ENCODE measurements at regions not wholly inside any gene's neighbourhood (a gene's known extent, or its start where the extent isn't known, plus 50 kb on each side); places are given as distances from the start of the nearest gene placed in this dataset.

- peaks cover 10 to 13% of the 10 kb centered on the region in 2 experiments for H3K4me1 ChIP-seq (ENCODE audit: control insufficient read depth in 1 of 2, extremely low read depth in 1 of 2, insufficient read depth in 2 of 2, low read length in 2 of 2)
- peaks cover 0 to 15% of the 10 kb centered on the region in 2 experiments for H3K27me3 ChIP-seq (replicated peaks in 1 of 2; ENCODE audit: control insufficient read depth in 2 of 2, extremely low read depth in 1 of 2, insufficient read depth in 2 of 2, low read length in 1 of 2)
- no peak overlapping the region for H3K4me3 ChIP-seq (ENCODE audit: control insufficient read depth in 1 of 2, extremely low read depth in 1 of 2, low read length in 1 of 2)
- POLR2A ChIA-PET, result no interaction called here
- Mint-ChIP-seq H3K4me3 (no peak overlapping the region), H3K36me3 (no peaks in the 10 kb centered on the region), H3K27me3 (peaks cover 0 to 3% of the 10 kb centered on the region in 2 donors), H3K4me1 (peaks cover 15 to 23% (median 16%) of the 10 kb centered on the region in 3 donors), H3K27ac (no peak overlapping the region), H3K9me3 (no peaks in the 10 kb centered on the region)
- CTCF ChIA-PET, result no interaction called here
- no peaks in the 10 kb centered on the region for H3K9me3 ChIP-seq
- no peaks in the 10 kb centered on the region for H3K36me3 ChIP-seq (ENCODE audit: control insufficient read depth in 2 of 2, extremely low read depth in 1 of 2, insufficient read depth in 1 of 2, low read length in 1 of 2)
- no peak overlapping the region for H3K27ac ChIP-seq (ENCODE audit: low read length)
- 77% methylated on average over 4 of the region's 5 CpGs for WGBS (ENCODE audit: insufficient coverage)
- ATAC-seq (replicated peaks in 1 of 4) (no peak), DNase-seq (no peak)
These were observed 326.4 kb upstream of the ZMIZ1 start for GRCh38 chr10:78742406-78742729.

GRCh38 chr10:78742730-78743615 lies 325.8 kb upstream of the ZMIZ1 start:
- Histone ChIP-seq H3K36me3 (ENCODE audit: control insufficient read depth in 2 of 2, extremely low read depth in 1 of 2, insufficient read depth in 1 of 2, low read length in 1 of 2) (no peaks in the 10 kb centered on the region), H3K27ac (ENCODE audit: low read length) (no peak overlapping the region), H3K9me3 (no peaks in the 10 kb centered on the region), H3K4me3 (ENCODE audit: control insufficient read depth in 1 of 2, extremely low read depth in 1 of 2, low read length in 1 of 2) (no peak overlapping the region), H3K4me1 (ENCODE audit: control insufficient read depth in 1 of 2, extremely low read depth in 1 of 2, insufficient read depth in 2 of 2, low read length in 2 of 2) (peaks cover 10 to 13% of the 10 kb centered on the region in 2 experiments), H3K27me3 (replicated peaks in 1 of 2; ENCODE audit: control insufficient read depth in 2 of 2, extremely low read depth in 1 of 2, insufficient read depth in 2 of 2, low read length in 1 of 2) (peaks cover 0 to 12% of the 10 kb centered on the region in 2 experiments)
- peak; percentile 43 to 64 (median 60) for ATAC-seq (replicated peaks in 1 of 4)
- ChIA-PET CTCF (no interaction called here), POLR2A (interaction anchor here in 1 of 2 donors (0.6 kb wide), 1 partner anchor 479 kb away, joined by 12 read pairs; no protein-coding TSS in a partner anchor)
- H3K9me3 Mint-ChIP-seq, result no peaks in the 10 kb centered on the region
- H3K4me1 Mint-ChIP-seq, result peaks cover 15 to 23% (median 16%) of the 10 kb centered on the region in 3 donors
- H3K4me3 Mint-ChIP-seq, result peak overlapping the region in 1 of 3 donors; percentile 34
- WGBS (ENCODE audit: insufficient coverage), result 34% methylated on average over 9 of the region's 12 CpGs
- H3K27ac Mint-ChIP-seq, result no peak overlapping the region
- DNase-seq, result peak in 11 of 35 experiments; percentile 3 to 29 (median 15)
- no peaks in the 10 kb centered on the region for H3K36me3 Mint-ChIP-seq
- peaks cover 0 to 3% of the 10 kb centered on the region in 2 donors for H3K27me3 Mint-ChIP-seq

- peaks cover 0 to 12% of the 10 kb centered on the region in 2 experiments for H3K27me3 ChIP-seq (replicated peaks in 1 of 2; ENCODE audit: control insufficient read depth in 2 of 2, extremely low read depth in 1 of 2, insufficient read depth in 2 of 2, low read length in 1 of 2)
- no peaks in the 10 kb centered on the region for H3K9me3 Mint-ChIP-seq
- DNase-seq, result no peak
- H3K27me3 Mint-ChIP-seq, result peaks cover 0 to 5% of the 10 kb centered on the region in 2 donors
- H3K4me3 ChIP-seq (ENCODE audit: control insufficient read depth in 1 of 2, extremely low read depth in 1 of 2, low read length in 1 of 2), result no peak overlapping the region
- ChIA-PET POLR2A (interaction anchor here in 1 of 2 donors (0.6 kb wide), 1 partner anchor 670 kb away, joined by 3 read pairs; no protein-coding TSS in a partner anchor), CTCF (no interaction called here)
- no peaks in the 10 kb centered on the region for H3K36me3 ChIP-seq (ENCODE audit: control insufficient read depth in 2 of 2, extremely low read depth in 1 of 2, insufficient read depth in 1 of 2, low read length in 1 of 2)
- H3K36me3 Mint-ChIP-seq, result no peaks in the 10 kb centered on the region
- no peak for ATAC-seq (replicated peaks in 1 of 4)
- H3K4me1 Mint-ChIP-seq, result peaks cover 15 to 23% (median 16%) of the 10 kb centered on the region in 3 donors
- H3K27ac Mint-ChIP-seq, result no peak overlapping the region
- H3K4me1 ChIP-seq (ENCODE audit: control insufficient read depth in 1 of 2, extremely low read depth in 1 of 2, insufficient read depth in 2 of 2, low read length in 2 of 2), result peaks cover 10 to 13% of the 10 kb centered on the region in 2 experiments
- WGBS (ENCODE audit: insufficient coverage), result 84% methylated on average over 5 of the region's 5 CpGs
- no peak overlapping the region for H3K4me3 Mint-ChIP-seq
- no peak overlapping the region for H3K27ac ChIP-seq (ENCODE audit: low read length)
- H3K9me3 ChIP-seq, result no peaks in the 10 kb centered on the region
These were observed 324.7 kb upstream of the ZMIZ1 start for GRCh38 chr10:78744056-78744455.

- Histone ChIP-seq H3K9me3 (no peaks in the 10 kb centered on the region), H3K27ac (ENCODE audit: low read length) (no peak overlapping the region), H3K4me1 (ENCODE audit: control insufficient read depth in 1 of 2, extremely low read depth in 1 of 2, insufficient read depth in 2 of 2, low read length in 2 of 2) (peaks cover 10 to 13% of the 10 kb centered on the region in 2 experiments), H3K36me3 (ENCODE audit: control insufficient read depth in 2 of 2, extremely low read depth in 1 of 2, insufficient read depth in 1 of 2, low read length in 1 of 2) (no peaks in the 10 kb centered on the region), H3K4me3 (ENCODE audit: control insufficient read depth in 1 of 2, extremely low read depth in 1 of 2, low read length in 1 of 2) (no peak overlapping the region), H3K27me3 (replicated peaks in 1 of 2; ENCODE audit: control insufficient read depth in 2 of 2, extremely low read depth in 1 of 2, insufficient read depth in 2 of 2, low read length in 1 of 2) (peaks cover 0 to 12% of the 10 kb centered on the region in 2 experiments)
- Mint-ChIP-seq H3K27me3 (peaks cover 0 to 5% of the 10 kb centered on the region in 2 donors), H3K36me3 (no peaks in the 10 kb centered on the region), H3K27ac (no peak overlapping the region), H3K9me3 (no peaks in the 10 kb centered on the region), H3K4me1 (peaks cover 15 to 23% (median 16%) of the 10 kb centered on the region in 3 donors), H3K4me3 (no peak overlapping the region)
- CTCF ChIA-PET, result no interaction called here
- 76% methylated on average over 10 of the region's 10 CpGs for WGBS (ENCODE audit: insufficient coverage)
- DNase-seq (no peak), ATAC-seq (replicated peaks in 1 of 4) (no peak)
- POLR2A ChIA-PET, result no interaction called here
These were observed 324.2 kb upstream of the ZMIZ1 start for GRCh38 chr10:78744491-78745090.

- H3K36me3 ChIP-seq (ENCODE audit: control insufficient read depth in 2 of 2, extremely low read depth in 1 of 2, insufficient read depth in 1 of 2, low read length in 1 of 2), result no peaks in the 10 kb centered on the region
- ChIA-PET CTCF (no interaction called here), POLR2A (no interaction called here)
- Mint-ChIP-seq H3K27me3 (peaks cover 0 to 4% of the 10 kb centered on the region in 2 donors), H3K4me1 (peaks cover 15 to 23% (median 16%) of the 10 kb centered on the region in 3 donors), H3K4me3 (no peak overlapping the region), H3K36me3 (no peaks in the 10 kb centered on the region), H3K9me3 (no peaks in the 10 kb centered on the region), H3K27ac (no peak overlapping the region)
- DNase-seq (no peak), ATAC-seq (replicated peaks in 1 of 4) (no peak)
- 100% methylated on average over 2 of the region's 4 CpGs for WGBS (ENCODE audit: insufficient coverage)
- H3K4me3 ChIP-seq (ENCODE audit: control insufficient read depth in 1 of 2, extremely low read depth in 1 of 2, low read length in 1 of 2), result no peak overlapping the region
- H3K27ac ChIP-seq (ENCODE audit: low read length), result no peak overlapping the region
- H3K27me3 ChIP-seq (replicated peaks in 1 of 2; ENCODE audit: control insufficient read depth in 2 of 2, extremely low read depth in 1 of 2, insufficient read depth in 2 of 2, low read length in 1 of 2), result peaks cover 0 to 15% of the 10 kb centered on the region in 2 experiments
- H3K9me3 ChIP-seq, result no peaks in the 10 kb centered on the region
- H3K4me1 ChIP-seq (ENCODE audit: control insufficient read depth in 1 of 2, extremely low read depth in 1 of 2, insufficient read depth in 2 of 2, low read length in 2 of 2), result peaks cover 10 to 13% of the 10 kb centered on the region in 2 experiments
These were observed 323.3 kb upstream of the ZMIZ1 start for GRCh38 chr10:78745441-78745840.

- Mint-ChIP-seq H3K4me1 (peaks cover 15 to 23% (median 16%) of the 10 kb centered on the region in 3 donors), H3K27me3 (peaks cover 0 to 2% of the 10 kb centered on the region in 2 donors), H3K27ac (no peak overlapping the region), H3K36me3 (no peaks in the 10 kb centered on the region), H3K4me3 (no peak overlapping the region), H3K9me3 (no peaks in the 10 kb centered on the region)
- no peaks in the 10 kb centered on the region for H3K9me3 ChIP-seq
- ChIA-PET POLR2A (no interaction called here), CTCF (no interaction called here)
- 78% methylated on average over 11 of the region's 11 CpGs for WGBS (ENCODE audit: insufficient coverage)
- H3K27me3 ChIP-seq (replicated peaks in 1 of 2; ENCODE audit: control insufficient read depth in 2 of 2, extremely low read depth in 1 of 2, insufficient read depth in 2 of 2, low read length in 1 of 2), result peaks cover 0 to 16% of the 10 kb centered on the region in 2 experiments
- H3K27ac ChIP-seq (ENCODE audit: low read length), result no peak overlapping the region
- H3K4me1 ChIP-seq (ENCODE audit: control insufficient read depth in 1 of 2, extremely low read depth in 1 of 2, insufficient read depth in 2 of 2, low read length in 2 of 2), result peaks cover 10 to 13% of the 10 kb centered on the region in 2 experiments
- ATAC-seq (replicated peaks in 1 of 4), result no peak
- no peaks in the 10 kb centered on the region for H3K36me3 ChIP-seq (ENCODE audit: control insufficient read depth in 2 of 2, extremely low read depth in 1 of 2, insufficient read depth in 1 of 2, low read length in 1 of 2)
- H3K4me3 ChIP-seq (ENCODE audit: control insufficient read depth in 1 of 2, extremely low read depth in 1 of 2, low read length in 1 of 2), result no peak overlapping the region
- DNase-seq, result no peak
These were observed 322.5 kb upstream of the ZMIZ1 start for GRCh38 chr10:78746155-78746763.

All from T-cell (primary cell).